C4-2B (cell line): ENCODE measurements at regions not wholly inside any gene's neighbourhood (a gene's known extent, or its start where the extent isn't known, plus 50 kb on each side); places are given as distances from the start of the nearest gene placed in this dataset.
"Not testable (repeated sequence)": the region's sequence is repeated elsewhere in the genome, so short reads cannot be mapped to it uniquely, and the experiment has no call there.

ENCODE experiments used
- H3K27ac ChIP-seq: fragments of 450-650 bp; 2 replicates; pipeline ENCODE4 v1.5.1; 2017
- ZFX ChIP-seq: fragments of 450-650 bp; IDR thresholded peaks from 2 replicates; pipeline ENCODE4 v1.6.1; 2017
- TF ChIP-seq, protein P1 (sequence below): fragments of 450-650 bp; conservative IDR thresholded peaks from 2 replicates; pipeline ENCODE4 v1.5.1; 2017; ENCODE audit warnings: mild to moderate bottlenecking

DNA sequence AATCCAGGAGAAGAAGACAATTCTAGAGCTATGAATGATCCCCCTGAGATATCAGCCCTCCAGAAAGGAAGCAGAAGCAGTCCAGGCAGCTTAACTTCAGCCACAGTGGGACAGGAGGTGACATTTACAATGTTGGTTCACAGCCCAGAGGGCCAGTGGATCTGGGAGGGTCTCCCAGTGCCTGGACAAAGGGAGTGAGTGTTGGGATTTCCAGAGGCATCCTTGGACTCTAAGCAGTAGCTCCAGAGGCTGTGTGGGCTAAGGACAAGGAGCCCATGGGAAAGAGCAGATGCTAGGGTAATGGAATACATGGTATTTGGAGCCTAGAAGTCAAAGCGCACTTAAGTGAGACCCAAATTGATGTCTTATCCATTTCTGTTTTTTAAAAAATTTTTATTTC is 97.4 kb upstream of the NUPR2 start:
- TF ChIP-seq, protein P1, sequence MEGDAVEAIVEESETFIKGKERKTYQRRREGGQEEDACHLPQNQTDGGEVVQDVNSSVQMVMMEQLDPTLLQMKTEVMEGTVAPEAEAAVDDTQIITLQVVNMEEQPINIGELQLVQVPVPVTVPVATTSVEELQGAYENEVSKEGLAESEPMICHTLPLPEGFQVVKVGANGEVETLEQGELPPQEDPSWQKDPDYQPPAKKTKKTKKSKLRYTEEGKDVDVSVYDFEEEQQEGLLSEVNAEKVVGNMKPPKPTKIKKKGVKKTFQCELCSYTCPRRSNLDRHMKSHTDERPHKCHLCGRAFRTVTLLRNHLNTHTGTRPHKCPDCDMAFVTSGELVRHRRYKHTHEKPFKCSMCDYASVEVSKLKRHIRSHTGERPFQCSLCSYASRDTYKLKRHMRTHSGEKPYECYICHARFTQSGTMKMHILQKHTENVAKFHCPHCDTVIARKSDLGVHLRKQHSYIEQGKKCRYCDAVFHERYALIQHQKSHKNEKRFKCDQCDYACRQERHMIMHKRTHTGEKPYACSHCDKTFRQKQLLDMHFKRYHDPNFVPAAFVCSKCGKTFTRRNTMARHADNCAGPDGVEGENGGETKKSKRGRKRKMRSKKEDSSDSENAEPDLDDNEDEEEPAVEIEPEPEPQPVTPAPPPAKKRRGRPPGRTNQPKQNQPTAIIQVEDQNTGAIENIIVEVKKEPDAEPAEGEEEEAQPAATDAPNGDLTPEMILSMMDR = no peak
- TF ChIP-seq ZFX = no peak

DNA sequence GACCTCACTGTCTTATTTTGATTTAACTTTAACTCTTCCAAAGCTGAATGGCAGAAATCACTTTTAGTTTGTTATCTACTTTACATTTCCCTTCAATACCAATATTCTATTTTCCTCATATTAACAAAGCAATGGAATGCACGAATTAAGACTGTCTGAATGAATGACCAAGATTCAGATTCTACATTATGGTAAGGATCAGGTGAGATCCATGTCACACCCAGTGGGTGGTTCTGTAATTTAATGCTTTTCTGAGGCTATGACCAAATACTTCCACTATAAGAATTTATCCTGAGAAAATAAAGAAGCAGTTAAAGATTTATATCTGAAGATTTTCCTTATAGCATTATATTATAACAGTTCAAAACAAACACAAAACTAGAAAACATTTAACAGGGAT is 90.2 kb upstream of the NUPR2 start:
- no peak for TF ChIP-seq ZFX
- TF ChIP-seq, protein P1 = no peak
- H3K27ac ChIP-seq = no peak overlapping the region

More for the DNA sequence above, 97.4 kb upstream of the NUPR2 start:
- no peak overlapping the region for H3K27ac ChIP-seq

DNA sequence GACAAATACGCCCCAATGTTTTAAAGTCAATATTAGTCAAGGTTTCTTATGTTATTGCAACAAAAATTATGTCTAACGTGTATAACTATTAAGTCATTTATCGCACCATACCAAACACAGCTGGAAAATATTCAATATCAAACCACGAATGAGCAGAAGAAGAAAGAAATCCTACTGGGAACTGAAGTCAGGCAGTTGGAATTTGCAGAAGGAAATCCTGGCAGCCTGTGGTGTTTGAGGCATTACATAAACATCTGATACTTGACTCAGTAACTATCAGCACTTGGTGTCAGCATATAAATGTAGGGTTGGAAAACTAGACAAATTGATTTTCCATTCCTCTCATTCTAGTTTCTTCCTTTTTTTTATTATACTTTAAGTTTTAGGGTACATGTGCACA is 83.4 kb upstream of the NUPR2 start:
- H3K27ac ChIP-seq = no peak overlapping the region
- TF ChIP-seq ZFX = no peak
- TF ChIP-seq, protein P1 = no peak

DNA sequence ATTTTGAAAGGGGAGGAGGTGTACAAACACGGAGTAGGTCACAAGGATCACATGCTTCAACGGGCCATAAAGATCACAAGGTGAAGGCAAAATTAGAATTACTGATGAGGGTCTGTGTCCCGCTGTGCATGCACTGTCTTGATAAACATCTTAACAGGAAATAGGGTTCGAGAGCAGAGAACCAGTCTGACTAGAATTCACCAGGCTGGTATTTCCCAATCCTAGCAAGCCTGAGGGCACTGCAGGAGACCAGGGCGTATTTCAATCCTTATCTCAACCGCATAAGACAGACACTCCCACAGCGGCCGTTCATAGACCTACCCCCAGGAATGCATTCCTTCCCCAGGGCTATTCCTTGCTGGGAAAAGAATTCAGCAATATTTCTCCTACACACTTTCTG is 80.0 kb upstream of the NUPR2 start:
- not testable (repeated sequence) for H3K27ac ChIP-seq

DNA sequence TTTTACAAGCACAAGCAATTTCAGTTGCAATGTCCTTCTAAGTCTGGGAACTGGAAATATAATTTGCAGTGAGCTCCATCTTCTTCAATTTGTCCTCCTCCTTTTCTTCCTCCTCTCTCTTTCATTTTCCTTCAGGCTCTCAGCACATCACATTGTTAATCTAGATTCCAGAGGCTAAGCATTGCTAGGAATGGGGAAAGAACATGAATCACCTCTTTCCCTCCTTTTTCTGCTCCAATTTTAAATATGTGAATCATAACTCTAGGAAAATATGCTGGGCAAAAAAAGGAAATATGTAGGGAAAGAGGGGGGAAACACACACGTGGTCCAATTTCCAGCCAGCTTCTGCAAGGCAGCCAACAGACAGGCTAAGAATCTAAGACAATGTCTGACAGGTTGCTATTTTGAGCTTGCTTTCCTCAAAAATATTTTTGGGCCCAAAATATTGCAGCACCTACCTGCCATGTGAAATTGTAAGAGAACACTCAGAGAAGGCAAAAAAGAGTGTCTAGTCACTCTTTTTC is 72.7 kb upstream of the NUPR2 start:
- TF ChIP-seq, protein P1 = no peak
- TF ChIP-seq ZFX = no peak
- H3K27ac ChIP-seq = no peak overlapping the region

DNA sequence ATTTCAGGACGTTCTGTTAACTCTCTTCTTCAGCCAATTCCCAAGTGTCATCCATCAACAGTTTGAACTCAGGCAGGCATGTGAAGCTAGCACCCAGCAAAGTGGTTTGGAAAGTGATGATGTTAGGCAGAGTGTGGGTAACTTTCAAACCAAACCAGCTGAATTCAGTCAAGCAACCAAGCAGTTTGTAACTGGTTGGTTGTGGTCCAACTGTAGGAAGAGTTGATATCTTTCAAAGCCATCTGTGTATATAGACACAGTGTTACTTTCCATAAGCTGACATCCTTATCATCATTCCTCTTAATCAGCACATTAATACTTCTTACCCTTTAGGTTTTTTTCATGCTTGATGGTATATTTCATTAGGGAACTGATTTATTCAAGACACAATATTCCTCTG is 72.2 kb upstream of the NUPR2 start:
- H3K27ac ChIP-seq = no peak overlapping the region
- TF ChIP-seq, protein P1 = no peak
- no peak for TF ChIP-seq ZFX

DNA sequence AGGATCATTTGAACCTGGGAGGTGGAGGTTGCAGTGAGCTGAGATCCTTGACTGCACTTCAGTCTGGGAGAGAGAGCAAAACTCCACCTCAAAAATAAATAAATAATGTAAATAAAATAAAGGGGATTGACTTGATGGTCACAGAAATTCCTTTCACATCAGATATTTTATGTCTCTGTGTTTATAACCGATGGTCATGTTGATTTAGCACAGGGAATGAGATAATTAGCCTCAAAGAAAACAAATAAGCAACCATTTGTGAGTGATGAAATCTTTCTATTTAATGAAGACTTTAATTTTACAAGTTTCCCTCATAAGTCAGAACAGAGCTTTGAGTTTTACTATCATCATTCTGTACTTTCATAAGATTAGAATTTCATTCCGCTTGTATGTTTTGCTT is 64.8 kb upstream of the NUPR2 start:
- TF ChIP-seq ZFX = no peak
- TF ChIP-seq, protein P1 = no peak
- no peak overlapping the region for H3K27ac ChIP-seq

DNA sequence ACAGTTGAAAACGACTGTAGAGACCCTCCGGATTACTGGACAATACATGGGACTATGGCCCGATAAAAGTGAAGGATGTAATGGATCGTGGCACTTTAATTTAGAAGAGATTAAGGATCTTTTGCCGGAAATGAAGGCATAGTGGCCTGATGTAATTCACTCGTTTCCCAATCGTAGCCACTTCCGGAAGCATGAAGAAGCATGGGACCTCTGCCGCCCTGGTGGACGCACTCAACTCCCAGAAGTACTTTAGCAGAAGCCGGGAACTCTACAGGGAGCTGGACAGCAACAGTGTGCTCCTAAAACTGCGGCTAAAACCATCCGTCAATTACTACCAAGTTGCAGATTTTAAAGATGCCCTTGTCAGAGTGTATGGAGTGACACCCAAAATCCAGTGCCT is 59.6 kb upstream of the NUPR2 start:
- TF ChIP-seq, protein P1 = no peak
- TF ChIP-seq ZFX = no peak
- no peak overlapping the region for H3K27ac ChIP-seq
